ENCODE measurements at regions not wholly inside any gene's neighbourhood (a gene's known extent, or its start where the extent isn't known, plus 50 kb on each side); places are given as distances from the start of the nearest gene placed in this dataset.

DNA sequence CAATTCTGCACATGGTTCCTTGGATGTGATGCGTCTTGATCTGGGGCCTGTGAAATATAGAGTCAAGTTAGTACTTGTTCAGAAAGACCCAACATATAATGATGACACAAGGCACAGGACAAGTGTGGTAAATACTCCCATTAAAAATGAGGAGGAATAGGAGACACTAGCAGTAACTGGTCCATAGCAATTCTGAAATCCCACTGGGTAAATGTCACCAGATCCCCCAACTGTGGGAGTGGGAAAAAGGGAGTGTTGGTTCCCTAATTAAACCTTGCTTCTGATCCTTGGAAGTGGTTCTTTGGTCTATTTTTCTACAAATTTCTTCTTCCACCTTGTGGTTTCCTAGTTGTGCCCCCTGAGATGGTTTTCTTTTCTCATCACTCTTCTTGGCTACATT is 62.5 kb upstream of the NRP1 start:
- Histone ChIP-seq H3K4me1 (no peaks in the 10 kb centered on the region), H3K4me3 (no peak overlapping the region), H3K9me3 (peaks cover 0 to 16% of the 10 kb centered on the region in 2 donors), H3K27ac (no peak overlapping the region), H3K36me3 (no peaks in the 10 kb centered on the region), H3K27me3 (no peaks in the 10 kb centered on the region)
- no peak for DNase-seq (ENCODE audit: low spot score)
- TF ChIP-seq CTCF (IDR thresholded peaks at IDR 0.05): no peak

GRCh38 chr10:33396279-33396678 is 61.8 kb upstream of the NRP1 start:
- Histone ChIP-seq H3K4me3 (no peak overlapping the region), H3K9me3 (peaks cover 0 to 16% of the 10 kb centered on the region in 2 donors), H3K4me1 (no peaks in the 10 kb centered on the region), H3K27me3 (no peaks in the 10 kb centered on the region), H3K36me3 (no peaks in the 10 kb centered on the region), H3K27ac (no peak overlapping the region)
- no peak for TF ChIP-seq CTCF (IDR thresholded peaks at IDR 0.05)
- no peak for DNase-seq (ENCODE audit: low spot score)

DNA sequence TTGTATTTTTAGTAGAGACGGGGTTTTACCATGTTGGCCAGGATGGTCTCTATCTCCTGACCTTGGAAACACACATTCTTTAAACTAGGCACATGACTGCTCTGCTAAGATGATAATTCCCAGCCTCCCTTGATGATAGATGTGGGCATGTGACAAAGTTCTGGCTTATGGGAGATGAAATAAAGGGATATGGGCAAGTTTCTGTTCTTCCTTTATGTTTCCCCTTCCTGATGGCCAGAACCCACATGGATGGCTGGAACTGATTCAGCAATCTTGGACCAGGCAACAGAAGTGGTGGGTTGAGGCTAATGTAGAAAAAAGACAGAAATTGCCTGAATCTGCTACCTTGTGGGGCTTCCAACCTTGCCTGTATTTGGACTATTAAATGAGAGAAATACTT is 60.7 kb upstream of the NRP1 start:
- no peak overlapping the region for H3K4me3 ChIP-seq
- no peaks in the 10 kb centered on the region for H3K27me3 ChIP-seq
- TF ChIP-seq CTCF (IDR thresholded peaks at IDR 0.05): no peak
- H3K36me3 ChIP-seq: no peaks in the 10 kb centered on the region
- H3K27ac ChIP-seq: no peak overlapping the region
- no peak for DNase-seq (ENCODE audit: low spot score)
- peaks cover 0 to 16% of the 10 kb centered on the region in 2 donors for H3K9me3 ChIP-seq
- H3K4me1 ChIP-seq: no peaks in the 10 kb centered on the region

- Histone ChIP-seq H3K4me3 (no peak overlapping the region), H3K36me3 (no peaks in the 10 kb centered on the region), H3K27ac (no peak overlapping the region), H3K4me1 (no peaks in the 10 kb centered on the region), H3K27me3 (no peaks in the 10 kb centered on the region), H3K9me3 (peaks cover 0 to 15% of the 10 kb centered on the region in 2 donors)
- TF ChIP-seq CTCF (IDR thresholded peaks at IDR 0.05): no peak
- DNase-seq (ENCODE audit: low spot score): no peak
These were observed 58.2 kb upstream of the NRP1 start for GRCh38 chr10:33392706-33393105.

DNA sequence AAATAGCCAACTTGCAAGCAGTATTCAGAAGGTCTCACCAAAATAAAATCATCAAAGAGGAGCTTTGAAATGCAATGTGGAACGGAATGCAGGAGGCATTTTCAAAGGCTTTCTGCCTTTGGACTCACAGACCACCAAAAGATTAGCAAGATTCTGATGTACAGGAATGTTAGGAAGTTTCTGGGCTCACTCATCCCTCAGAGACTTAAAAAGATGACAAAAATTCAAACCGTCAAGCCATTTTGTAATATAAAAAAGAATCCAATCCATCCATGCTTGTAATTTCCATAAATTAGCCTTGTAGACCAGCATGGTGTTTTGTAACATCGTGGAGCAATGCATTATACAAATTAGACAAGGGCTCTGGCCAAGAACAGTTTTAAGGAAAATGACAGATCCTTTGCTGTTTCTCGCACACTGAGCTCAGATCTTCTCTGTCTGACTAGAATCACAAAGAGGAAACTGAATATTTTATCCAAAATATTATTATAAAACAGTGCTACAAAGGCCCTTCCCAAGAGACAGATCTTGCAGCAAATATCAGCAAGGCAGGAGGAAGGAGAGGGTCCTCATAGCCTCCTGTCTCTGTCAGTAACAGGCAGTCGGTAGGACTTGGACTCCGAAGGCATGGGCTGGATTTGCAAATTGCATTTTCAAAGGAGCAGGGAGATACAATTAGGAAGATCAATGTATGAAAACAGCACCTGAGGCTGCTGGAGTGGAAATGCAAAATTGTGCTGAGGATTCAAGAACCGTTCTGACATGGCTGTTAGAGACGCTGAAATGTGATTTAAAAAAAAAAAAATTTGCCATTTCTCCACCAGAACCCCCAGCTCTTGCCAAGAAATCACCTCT is 57.4 kb upstream of the NRP1 start:
- no peaks in the 10 kb centered on the region for H3K4me1 ChIP-seq

More for the DNA sequence above, 57.4 kb upstream of the NRP1 start:
- H3K9me3 ChIP-seq: peaks cover 0 to 6% of the 10 kb centered on the region in 2 donors
- no peaks in the 10 kb centered on the region for H3K27me3 ChIP-seq
- no peak for TF ChIP-seq CTCF (IDR thresholded peaks at IDR 0.05)
- no peak for DNase-seq (ENCODE audit: low spot score)
- no peak overlapping the region for H3K4me3 ChIP-seq
- H3K36me3 ChIP-seq: no peaks in the 10 kb centered on the region
- H3K27ac ChIP-seq: no peak overlapping the region

All from right atrium auricular region (tissue), 2 donors.